Activated effector memory CD4-positive, alpha-beta T cell treated with Interleukin-2 at 50 U/mL for 16 hours (primary cell): ENCODE measurements at regions not wholly inside any gene's neighbourhood (a gene's known extent, or its start where the extent isn't known, plus 50 kb on each side); places are given as distances from the start of the nearest gene placed in this dataset.

Source experiments
- DNase-seq: peaks from one replicate; pipeline ENCODE4 v3.0.0-alpha.2; 2020

DNA sequence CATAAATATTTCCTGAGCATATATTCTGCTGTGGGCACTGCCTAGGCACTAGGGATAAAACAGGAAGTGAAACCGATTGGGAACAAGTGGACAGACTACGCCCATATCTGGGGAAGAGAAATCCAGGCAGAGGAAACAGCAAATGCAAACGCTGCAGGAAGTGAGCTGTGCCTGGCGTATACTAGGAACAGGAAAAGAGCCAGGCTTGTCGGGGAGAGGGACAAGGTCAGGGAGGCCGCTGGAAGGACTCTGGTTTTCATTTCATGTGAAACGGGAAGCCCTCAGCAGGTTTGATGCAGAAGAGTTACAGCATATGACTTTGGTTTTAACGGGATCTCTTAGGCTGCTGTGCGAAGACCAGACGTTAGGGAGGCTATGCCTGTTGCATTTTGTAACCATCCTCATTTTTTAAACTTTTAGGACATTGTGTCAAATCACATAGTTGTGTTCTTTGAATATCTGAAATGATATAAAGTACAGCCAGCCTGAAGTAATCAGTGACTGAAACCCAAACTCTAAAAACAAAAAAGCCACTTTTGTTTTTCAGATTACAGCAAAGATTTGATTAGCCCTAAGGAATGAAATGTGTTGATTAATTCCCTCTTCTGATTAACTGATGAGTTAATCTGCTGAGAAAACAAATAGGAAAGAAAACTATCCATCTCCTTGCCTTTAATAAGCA, 110.2 kb upstream of the PIEZO2 start:
- no peak for DNase-seq

DNA sequence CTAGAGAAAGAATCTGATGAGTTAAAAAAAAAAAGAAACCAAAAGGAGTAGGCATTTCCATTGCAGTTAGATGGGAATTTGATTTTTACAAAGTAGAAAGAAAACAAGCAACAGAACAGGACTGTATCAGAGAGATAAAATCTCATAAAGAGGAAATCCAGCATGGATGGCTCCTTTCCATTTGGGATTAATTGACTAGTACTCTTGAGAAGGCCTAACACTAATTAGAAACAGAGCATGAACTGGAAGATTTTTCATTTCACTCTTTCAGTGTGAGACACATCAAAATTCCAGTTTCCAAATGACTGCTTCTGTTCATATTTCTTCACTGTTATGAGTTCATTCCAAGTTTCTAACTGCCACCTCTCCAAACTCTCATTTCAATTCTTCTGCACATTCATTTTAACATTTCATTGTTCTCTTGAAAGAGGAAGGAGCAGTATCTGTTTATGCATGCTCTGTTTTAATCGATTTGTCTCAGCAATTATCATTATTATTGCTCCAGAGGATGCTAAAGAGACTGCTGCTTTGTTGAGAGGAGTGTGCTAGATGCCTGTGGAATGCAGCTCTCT, 108.8 kb upstream of the PIEZO2 start:
- DNase-seq = no peak

DNA sequence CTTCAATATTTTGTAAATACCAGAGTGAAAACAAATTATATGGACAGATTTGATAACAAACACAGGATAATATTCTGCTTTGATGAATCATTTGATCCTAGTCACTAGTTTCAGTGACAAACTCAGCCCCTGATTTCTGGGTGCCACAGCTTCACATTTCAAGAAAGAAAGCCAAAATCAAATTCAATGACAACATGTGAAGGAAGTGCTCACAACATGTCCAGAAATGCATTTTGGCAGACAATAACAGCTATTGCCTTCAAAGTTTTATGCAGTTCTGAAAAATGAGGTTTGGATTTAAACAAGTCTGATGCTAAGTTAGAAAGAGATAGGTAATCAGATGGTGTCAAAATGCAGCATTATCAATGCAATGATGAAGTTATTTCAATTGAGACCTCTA, 106.9 kb upstream of the PIEZO2 start:
- no peak for DNase-seq

DNA sequence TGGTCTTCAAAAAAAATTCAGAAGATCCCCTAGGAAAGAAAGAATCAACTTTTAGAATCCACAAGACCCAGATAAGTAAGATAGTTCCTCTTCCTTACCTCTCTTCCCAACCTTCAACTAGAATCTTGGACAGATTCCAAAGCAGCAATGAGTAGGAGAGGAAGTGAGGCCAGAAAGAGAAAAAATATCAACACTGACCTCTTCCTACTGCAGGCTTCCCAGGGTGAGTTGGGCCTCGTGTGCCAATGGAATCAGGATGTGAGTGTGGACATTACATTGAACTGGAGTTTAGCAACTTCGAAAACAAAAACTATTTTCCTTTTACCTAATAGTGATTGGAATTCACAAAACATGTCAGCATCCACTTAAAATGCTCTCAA, 102.5 kb upstream of the PIEZO2 start:
- DNase-seq = no peak

DNA sequence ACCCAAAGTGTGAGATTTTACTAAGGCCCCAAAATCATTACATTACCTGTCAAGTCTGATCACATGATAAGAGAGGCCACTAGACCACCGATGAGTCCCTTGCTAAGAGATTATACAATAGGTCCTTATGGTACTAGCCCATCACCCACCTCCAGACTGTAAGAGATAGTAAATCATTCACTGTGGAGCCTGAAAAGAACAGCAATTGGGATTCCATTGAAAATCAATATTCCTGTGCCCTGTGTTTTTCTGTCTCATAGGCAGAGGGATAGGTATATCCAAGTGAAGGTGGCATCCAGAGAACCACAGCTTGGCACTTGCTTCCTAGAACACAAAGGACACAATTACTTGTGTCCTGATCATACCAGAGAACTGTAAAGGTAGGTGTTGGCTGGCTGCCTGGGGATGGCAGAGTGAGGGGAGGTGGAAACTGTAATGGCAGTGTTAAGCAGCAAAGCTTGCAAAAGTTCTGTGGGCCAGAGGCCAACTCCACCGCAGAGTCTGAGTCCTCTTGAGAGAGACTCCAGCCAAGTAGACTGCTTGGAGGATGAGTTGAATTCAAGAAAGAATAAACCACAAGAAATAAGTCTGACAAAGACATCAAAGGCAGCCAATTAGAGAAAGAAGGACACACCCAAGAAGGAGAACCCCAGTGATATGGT, 102.0 kb upstream of the PIEZO2 start:
- DNase-seq = no peak

DNA sequence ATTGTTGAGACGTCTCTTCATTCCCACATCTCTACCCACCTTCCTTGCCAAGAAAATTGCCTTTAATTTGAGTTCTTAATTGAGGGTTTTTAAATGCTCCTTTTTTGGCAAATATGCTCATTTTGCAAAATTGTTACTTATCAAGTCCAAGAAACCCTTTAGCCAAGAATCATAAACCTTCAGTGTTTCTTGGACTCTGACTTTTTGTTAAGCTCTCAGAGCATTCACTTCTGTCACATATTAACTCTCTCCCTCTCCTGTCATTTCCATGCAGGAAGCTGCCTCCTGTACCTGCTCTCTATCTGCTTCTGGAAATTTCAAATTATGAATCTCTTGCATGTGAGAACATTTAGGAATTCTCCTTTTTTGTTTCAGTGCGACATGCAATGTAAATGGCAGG, 100.0 kb upstream of the PIEZO2 start:
- no peak for DNase-seq

DNA sequence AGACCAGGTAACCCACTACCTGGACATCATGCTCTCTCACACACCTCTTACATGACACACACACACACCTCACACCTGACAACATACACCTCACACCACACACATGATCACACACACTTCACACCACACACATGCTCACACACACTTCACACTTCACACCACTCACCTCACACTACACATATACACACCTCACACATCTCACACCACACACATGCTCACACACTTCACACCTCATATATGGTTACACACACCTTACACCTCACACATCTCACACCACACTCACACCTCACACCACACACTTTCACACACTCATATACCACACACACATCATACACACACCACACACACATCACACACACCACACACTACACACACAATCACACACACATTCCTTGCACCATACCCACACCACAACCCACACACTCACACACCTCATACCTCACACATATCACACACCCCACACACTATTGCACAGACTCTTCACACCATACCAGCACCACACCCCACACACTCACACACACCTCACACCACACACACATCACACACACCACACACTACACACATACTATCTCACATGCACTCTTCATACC, 98.1 kb upstream of the PIEZO2 start:
- DNase-seq = no peak

DNA sequence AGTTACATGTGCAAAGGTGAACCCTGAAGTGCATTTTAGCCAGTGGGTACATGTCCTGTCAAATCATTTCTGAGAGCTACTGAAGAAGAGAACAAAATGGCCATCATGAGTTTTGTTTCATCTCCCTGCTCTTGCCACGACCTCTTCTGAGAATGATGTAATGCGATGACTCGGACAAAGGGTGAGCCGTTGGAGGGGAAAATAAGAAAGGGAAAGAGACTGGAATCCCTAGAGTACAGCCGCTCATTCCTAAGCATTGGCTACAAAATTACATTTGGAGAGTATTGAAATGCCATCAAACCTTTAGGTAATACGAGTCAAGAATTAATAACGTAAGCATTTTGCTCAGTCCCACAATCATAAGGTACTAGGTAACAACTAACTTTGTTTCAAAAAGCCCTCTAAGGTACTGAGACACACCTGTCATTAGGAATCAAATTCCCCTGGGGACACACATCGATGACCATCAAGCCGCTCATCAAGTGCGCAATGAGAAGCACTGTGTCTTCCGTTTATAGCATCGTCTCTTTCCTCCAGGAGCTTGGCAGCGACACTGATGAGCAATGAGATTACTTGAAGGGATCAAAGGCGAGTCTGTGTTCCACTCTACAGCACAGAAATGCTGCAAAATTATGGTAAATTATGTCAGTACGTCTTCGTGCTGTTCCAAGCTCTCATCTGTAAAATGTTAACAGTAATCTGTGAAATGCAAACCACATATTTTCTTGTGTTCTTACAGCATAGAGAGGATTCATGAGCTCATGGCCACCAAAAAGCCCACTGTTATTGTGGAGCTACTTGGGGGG, 97.3 kb upstream of the PIEZO2 start:
- DNase-seq = no peak

DNA sequence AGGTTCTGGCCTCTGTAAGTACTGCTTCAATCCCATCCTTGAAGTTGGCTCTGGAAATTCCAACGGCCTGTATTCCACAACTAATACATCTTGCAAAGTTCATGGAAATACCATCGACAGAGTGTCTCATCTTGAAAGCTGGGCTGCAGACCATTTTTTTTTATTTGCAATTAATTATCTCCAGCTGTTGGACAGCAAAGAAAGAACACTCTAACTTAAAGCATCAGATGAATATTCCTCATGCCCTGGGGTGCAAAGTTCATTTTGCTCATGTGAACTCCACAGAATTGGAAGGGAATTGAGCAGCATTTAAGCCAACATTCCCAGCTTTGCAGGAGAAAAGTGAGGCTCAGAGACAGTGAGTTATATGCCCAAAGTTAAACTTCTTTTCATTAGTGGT, 96.5 kb upstream of the PIEZO2 start:
- no peak for DNase-seq

DNA sequence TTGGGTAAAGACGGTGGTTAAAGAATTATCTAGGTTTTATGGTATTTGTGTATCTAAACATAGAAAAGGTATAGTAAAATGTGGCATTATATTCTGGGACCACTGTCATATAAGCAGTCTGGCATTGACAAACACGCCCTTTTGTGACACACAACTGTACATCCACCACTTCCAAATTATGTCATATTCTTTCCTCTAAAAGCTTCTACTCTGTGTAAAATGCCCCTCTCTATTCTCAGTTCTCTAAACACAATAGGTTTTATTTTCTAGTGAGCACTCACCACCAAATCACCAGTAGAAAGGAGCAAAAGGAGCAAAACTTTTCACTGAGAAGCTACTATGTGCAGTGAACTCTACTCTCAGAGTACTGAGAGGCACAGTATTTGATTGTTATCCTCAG, 88.1 kb upstream of the PIEZO2 start:
- DNase-seq = no peak

DNA sequence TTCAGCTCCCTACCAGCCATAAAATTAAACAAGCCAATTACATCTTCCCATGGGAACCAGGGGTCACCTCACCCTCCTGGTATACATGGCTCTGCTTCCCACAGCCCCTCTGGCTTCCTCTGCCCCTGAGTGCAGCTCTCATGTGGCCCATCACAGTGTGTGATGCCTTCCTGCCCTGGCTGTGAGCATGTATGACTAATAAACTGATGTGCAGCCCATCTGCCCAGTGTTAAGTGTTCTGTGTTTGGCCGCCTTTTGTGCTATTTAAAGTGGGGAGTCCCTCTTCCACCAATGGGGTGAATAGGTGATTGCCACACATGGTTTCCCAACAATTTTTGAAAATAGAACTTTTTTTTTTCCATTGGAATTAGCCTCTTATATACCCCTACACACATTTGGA, 87.7 kb upstream of the PIEZO2 start:
- DNase-seq = no peak

DNA sequence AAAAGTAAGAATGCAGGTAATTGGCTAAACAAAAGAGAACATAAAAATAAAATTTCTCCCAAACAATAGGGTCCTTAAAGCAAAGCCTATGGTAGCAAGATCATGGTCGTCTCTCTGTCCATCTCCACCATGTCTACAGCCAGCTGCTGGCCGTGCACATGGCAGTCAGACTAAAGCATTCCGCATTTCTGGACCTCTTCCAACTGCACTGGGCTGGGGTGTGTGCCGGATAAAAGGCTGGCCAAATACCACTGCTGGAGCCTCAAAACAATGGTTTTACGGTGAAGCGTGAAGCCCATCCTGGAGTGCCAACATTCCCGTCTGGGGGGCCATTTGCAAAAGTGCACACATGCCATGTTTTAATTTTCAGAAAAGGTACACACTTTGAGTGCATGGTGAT, 74.8 kb upstream of the PIEZO2 start:
- DNase-seq = no peak

DNA sequence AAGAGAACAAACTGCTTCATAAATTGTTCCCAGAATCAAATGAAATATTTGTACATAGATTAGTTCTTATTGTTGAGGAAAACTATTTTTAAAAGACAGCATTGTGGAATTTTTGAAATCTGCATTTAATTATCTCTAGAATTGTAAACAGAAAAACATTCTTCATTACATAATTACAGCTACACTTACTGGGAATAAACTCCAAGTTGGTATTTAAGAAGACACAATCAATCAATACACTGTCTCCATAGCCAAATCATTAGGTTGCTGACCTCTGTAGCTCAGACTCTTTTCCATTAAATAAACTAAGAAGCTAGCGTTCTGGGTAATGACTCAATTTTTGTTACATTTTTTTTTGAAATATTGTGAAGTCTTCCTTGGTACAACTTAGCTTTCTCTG, 70.2 kb upstream of the PIEZO2 start:
- no peak for DNase-seq

DNA sequence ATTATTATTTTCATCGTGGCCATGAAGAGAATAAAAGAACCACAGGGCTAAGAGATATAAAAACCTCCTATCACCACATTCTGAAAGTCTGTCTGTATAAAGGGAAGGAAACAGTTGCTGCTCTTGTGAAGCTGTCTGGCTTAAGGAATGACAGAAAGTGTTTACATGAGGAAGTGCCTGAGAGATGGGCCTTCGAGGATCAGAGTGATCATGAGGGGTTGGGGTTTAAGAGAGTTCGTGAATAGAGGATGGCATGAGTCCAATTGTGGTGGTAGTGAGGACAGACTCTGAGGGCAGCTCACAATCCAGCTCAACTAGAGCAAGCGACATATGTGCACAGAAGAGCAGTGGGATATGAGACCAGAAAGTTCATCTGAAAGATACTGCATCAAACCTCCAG, 65.8 kb upstream of the PIEZO2 start:
- DNase-seq = no peak

DNA sequence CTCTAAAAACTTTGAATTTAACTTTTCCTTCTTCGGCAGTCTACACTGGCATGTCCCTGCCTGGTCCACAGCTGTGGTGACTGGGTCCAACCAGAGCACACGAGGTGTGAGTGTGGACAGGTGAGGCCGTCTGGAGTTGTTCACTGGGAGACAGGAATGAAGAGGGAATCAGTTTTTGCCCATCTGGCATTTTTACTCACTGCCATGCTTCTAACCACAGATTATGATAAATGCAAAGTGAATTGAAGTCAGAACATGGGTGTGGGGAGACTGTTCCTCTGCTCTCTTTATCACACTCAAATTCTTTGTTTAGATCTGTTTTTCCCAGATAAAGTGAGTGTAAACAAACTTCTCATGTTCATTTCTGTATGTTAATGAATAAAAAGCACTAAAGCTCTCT, 54.7 kb upstream of the PIEZO2 start:
- no peak for DNase-seq

DNA sequence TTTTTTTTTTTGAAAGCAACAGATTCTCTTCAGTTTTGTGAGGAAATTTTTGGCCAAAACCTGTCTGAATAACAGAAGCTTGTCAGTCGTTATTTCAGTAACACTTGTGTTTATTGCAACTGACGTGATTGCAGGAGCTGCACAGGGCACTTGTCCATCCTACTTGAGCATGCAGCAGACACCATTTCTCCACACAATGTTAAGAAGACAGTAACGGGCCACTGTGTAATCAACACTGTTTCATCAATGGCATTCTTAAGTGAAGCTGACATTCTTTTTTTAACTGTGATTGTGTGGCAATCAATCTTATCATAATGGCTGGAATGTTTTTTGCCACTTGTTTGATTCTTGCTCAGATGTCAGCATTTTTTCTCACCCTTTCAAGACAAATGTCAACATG, 50.1 kb upstream of the PIEZO2 start:
- DNase-seq = no peak
